ENCODE measurements at regions not wholly inside any gene's neighbourhood (a gene's known extent, or its start where the extent isn't known, plus 50 kb on each side); places are given as distances from the start of the nearest gene placed in this dataset.

- no peak overlapping the region for H3K4me3 ChIP-seq
- TF ChIP-seq CTCF (IDR thresholded peaks at IDR 0.05) = no peak
- intact Hi-C loops (cut with DNase I) = no loop called here
- H3K4me1 ChIP-seq = no peaks in the 10 kb centered on the region
- no peaks in the 10 kb centered on the region for H3K36me3 ChIP-seq
- H3K9me3 ChIP-seq = no peaks in the 10 kb centered on the region
- no peak for DNase-seq
- H3K27ac ChIP-seq = no peak overlapping the region
- H3K27me3 ChIP-seq = no peaks in the 10 kb centered on the region
- no peak for ATAC-seq
Measured at GRCh38 chr4:36815536-36815935, 429.0 kb upstream of the NWD2 start.

DNA sequence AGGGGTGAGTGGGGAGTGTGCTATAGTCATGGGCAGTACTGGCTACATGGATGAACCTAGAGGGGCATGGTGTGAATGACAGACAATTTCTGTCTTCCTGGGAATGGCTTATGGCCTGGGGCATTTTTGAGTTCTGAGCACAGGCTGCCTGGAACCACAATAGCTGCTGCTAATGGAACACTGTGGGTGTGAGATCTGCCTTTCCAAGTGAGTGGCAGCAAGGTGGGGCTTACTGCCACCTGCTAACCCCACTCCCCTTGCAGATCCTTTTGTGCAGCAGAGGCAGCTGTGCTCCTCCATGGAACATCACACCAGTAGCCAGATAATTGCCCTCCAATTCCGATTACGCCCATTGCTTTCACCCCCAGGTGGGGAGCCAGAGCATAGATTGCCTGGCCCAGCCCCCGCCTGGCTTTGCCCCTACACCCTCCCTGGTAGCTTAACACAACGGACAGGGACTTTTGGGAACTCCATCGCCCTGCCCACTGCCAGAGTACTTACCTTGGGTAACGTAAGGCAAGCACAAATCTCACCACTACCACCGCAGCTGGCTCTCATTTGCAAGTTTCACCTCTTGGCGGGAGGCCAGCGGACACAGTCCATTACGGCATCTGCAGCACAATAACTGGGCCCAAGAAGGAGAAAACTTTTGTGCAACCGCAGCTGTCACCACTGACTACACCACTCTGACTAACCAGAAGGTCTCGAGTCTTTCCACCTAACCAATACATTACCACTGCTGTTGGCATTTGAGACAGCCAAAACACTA lies 421.2 kb upstream of the NWD2 start:
- Histone ChIP-seq H3K27me3 (no peaks in the 10 kb centered on the region), H3K4me1 (no peaks in the 10 kb centered on the region), H3K36me3 (no peaks in the 10 kb centered on the region), H3K27ac (no peak overlapping the region), H3K9me3 (peaks cover 0 to 3% of the 10 kb centered on the region in 2 donors), H3K4me3 (no peak overlapping the region)
- DNase-seq (no peak), ATAC-seq (no peak)
- intact Hi-C loops (cut with DNase I) = no loop called here
- no peak for TF ChIP-seq CTCF (IDR thresholded peaks at IDR 0.05)

DNA sequence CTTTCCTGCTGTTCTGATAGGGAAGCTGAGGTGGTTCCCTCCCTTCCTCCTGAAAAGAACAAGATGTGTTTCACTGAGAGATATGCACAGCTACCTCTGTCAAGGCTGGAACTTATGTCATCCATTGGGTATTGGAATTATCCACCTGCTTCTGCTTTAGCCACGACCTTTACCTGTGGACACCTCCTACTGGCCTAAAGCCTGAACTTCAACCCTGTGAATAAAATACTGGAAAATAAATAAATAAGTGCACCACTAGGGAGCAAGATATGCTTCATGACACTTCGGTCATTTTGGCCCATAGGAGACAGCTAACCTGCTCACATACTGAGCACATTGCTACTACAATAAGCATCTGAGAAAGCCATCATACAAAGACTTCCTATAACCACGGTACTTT lies 419.9 kb upstream of the NWD2 start:
- no peak for TF ChIP-seq CTCF (IDR thresholded peaks at IDR 0.05)
- H3K4me3 ChIP-seq = no peak overlapping the region
- H3K4me1 ChIP-seq = no peaks in the 10 kb centered on the region
- ATAC-seq (no peak), DNase-seq (no peak)
- H3K27me3 ChIP-seq = no peaks in the 10 kb centered on the region
- no peak overlapping the region for H3K27ac ChIP-seq
- H3K36me3 ChIP-seq = no peaks in the 10 kb centered on the region
- intact Hi-C loops (cut with DNase I) = no loop called here
- H3K9me3 ChIP-seq = peaks cover 0 to 4% of the 10 kb centered on the region in 2 donors

DNA sequence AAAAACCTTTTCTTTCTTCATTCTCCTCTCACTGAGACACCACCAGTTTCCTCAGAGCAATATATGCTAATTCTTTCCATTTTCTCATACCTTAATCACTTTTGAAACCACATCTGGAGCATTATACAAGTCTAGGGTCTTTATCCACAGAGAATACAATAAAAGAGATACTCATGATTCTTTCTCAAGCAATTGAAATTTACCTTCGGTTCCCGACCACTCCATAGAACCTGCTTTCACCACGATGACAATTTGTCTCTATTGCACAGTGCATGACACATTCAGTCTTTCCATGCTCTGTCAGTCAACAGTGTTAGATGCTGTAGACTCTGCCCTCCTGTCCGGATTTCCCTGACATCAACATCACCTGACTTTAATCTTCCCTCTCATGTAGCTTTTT lies 409.3 kb upstream of the NWD2 start:
- Histone ChIP-seq H3K4me1 (no peaks in the 10 kb centered on the region), H3K9me3 (no peaks in the 10 kb centered on the region), H3K27me3 (no peaks in the 10 kb centered on the region), H3K27ac (no peak overlapping the region), H3K4me3 (no peak overlapping the region), H3K36me3 (no peaks in the 10 kb centered on the region)
- no peak for DNase-seq
- intact Hi-C loops (cut with DNase I) = no loop called here
- no peak for TF ChIP-seq CTCF (IDR thresholded peaks at IDR 0.05)
- no peak for ATAC-seq

GRCh38 chr4:36841583-36842326 lies 402.8 kb upstream of the NWD2 start:
- no peak for ATAC-seq
- TF ChIP-seq CTCF (IDR thresholded peaks at IDR 0.05) = no peak
- no peak for DNase-seq
- no peaks in the 10 kb centered on the region for H3K4me1 ChIP-seq
- H3K27ac ChIP-seq = no peak overlapping the region
- H3K9me3 ChIP-seq = no peaks in the 10 kb centered on the region
- no peaks in the 10 kb centered on the region for H3K36me3 ChIP-seq
- H3K4me3 ChIP-seq = no peak overlapping the region
- H3K27me3 ChIP-seq = no peaks in the 10 kb centered on the region
- intact Hi-C loops (cut with DNase I) = no loop called here

Measured in left lung (tissue), 4 donors.